AG08396 (cell line): ENCODE measurements at regions not wholly inside any gene's neighbourhood (a gene's known extent, or its start where the extent isn't known, plus 50 kb on each side); places are given as distances from the start of the nearest gene placed in this dataset.
"Not testable (repeated sequence)": the region's sequence is repeated elsewhere in the genome, so short reads cannot be mapped to it uniquely, and the experiment has no call there.

Source experiments
- DNase-seq: peaks from one replicate; pipeline ENCODE4 v3.0.0; 2012; ENCODE audit warnings: low spot score, mixed read lengths

- no peak for DNase-seq
These were observed 79.6 kb upstream of the LAPTM4A start for GRCh38 chr2:20130821-20131645.

GRCh38 chr2:20130160-20130560 lies 78.7 kb upstream of the LAPTM4A start:
- no peak for DNase-seq

DNA sequence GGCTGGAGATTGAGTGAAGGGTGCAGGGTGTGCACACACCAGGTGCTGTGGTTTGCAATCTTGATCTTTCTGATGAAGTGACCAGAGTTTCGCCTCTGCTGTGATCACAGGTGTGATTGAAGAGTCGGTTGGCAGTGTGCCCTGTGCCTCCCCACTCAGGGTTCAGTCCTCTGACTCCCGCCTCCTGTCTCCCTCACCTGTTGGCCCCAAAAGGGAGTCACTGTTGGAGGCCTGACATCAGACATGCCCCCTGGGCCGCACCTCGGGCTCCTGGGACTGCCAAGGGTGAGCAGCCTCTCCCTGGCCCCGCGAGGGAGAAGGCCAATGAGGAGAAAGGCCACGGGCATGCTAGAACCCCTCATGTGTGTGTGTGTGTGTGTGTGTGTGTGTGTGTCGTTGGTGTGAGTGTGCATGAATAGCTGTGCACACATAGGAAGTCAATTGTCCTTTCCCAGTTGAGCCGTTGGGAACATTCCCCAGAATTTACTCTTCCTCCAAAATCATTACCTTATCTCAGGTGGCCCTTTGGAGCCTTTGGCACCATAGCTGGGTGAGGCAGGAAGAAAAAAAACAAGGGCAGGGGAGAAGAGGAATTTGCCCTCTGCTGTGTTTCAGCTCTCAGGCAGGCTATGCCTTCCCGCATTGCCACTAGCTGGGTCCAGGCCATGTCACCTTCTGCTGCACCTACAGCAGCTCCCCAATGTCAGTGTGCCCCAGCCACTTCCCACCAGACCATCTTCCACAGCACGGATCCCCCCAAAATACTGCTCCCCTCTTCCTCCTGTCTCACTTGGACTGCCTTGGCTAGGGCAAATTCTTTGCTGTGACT lies 78.1 kb upstream of the LAPTM4A start:
- DNase-seq = no peak

DNA sequence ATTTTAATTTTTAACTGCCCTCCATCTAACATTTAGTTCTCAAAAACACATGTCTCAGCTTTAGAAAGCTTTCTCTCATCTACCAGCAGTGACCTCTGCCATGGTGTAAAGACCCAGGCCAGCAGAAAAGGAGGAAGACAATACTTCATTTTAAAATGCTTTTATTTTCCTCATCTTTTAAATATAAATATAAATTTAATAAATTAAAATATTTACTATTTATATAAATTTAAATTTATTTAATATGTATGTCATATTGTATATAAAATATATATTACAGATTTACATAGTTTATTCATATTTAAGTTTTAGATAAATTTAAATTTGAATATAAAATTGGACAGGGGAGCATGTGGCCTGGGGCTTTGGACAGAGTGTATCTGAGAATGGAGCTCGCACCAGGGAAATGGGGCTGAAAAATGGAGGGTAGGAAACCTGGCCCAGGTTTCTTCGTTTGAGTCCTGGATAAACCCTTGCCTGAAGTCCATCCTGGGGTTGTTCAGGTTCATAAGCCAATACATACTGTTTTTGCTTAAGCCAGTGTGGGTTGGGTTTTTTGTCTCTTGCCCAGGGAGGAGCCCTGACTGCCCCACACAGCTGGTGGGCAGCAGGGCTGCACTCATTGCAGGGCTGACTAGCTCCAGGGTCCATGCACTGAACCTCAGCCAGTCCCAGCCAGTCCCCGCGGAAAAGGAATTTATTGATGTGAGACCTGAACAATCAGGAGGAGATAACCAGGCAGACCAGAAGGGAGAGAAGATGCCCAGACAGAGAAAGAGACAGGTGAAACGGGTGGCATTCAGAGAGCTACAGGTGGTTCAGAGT lies 77.3 kb upstream of the LAPTM4A start:
- DNase-seq = no peak

DNA sequence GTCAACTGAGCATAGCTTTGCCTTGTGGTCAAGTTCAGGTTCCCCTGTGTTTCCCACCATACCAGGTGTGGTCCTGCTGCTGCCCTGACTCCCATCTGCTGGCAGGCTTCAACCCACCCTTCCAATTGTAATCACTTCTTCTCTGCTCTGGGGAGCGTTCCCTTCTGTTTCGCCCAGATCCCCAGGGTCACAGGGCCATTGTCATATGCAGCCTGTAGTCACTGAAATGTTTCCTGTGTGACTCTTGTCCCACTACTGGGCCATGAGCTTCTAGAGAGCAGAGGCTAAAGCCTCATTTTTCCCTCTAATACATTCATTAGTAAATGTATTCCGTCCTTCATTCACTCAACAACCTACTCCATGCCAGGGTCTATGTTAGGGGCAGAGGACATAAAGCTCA lies 75.0 kb upstream of the LAPTM4A start:
- DNase-seq = no peak

GRCh38 chr2:20126040-20126439 lies 74.6 kb upstream of the LAPTM4A start:
- DNase-seq = no peak

DNA sequence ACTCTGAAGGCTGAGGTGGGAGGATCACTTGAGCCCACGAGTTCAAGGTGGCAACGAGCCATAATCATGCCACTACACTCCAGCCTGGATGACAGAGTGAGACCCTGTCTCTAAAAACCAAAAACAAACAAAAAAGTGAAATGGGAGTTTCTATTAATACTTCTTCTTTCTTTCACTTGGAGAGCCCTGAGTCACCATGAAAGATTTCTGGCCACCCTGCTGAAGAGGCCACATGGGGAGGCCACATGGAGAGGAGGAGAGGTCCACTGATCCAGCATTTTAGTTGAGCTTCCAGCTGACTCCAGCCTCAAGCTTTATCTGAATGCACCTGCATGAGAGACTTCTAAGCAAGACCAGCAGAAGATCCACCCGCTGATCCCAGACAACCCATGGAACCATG lies 74.2 kb upstream of the LAPTM4A start:
- DNase-seq = no peak

DNA sequence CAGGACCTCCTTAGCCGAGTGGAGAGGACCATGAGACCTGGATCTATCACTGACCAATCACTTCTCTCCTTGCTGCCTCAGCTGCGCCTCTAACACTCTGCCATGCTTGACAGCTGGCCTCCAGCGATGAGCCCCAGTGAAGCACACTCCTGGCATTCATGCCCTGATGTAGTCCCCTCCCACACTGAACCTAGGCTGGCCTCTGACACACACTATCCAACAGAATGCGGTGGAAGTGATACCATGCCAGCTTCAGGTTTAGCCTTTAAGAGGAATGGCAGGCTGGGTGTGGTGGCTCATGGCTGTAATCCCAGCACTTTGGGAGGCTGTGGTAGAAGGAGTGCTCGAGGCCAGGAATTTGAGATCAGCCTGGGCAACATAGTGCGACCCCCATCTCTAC lies 73.7 kb upstream of the LAPTM4A start:
- DNase-seq = no peak

DNA sequence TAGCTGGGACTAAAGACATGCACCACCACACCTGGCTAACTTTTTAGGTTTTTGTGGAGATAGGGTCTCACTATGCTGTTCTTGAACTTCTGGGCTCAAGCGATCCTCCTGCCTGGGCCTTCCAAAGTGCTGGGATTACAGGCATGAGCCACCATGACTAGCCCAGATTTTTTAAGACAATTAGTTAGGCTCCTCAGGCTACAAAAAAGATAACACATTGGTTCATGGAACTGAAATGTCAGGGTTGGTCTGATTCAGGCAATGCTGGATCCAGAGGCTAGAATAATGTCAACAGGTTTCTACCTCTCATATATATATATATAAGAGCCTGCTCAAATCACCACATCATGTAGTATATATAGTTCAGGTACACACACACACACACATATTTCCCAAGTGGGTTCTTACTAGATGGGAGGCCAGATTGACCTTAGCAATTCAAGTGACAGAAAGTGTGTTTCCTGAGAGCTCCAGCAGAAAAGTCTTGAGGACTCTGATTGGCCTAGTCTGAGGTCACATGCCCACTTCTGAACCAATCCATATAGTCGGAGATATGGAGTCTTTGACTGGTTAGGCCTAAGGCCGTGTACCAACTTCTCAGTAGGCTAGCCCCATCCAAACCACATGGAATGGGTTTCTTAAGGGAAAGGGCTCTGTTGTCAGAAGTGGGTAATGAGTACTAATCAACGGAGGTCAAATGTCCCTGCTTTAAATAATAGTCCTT lies 72.6 kb upstream of the LAPTM4A start:
- DNase-seq = no peak

GRCh38 chr2:20122864-20123263 lies 71.4 kb upstream of the LAPTM4A start:
- DNase-seq = no peak

- DNase-seq = no peak
These were observed 69.4 kb upstream of the LAPTM4A start for GRCh38 chr2:20120569-20121416.

- no peak for DNase-seq
These were observed 66.6 kb upstream of the LAPTM4A start for GRCh38 chr2:20118051-20118450.

DNA sequence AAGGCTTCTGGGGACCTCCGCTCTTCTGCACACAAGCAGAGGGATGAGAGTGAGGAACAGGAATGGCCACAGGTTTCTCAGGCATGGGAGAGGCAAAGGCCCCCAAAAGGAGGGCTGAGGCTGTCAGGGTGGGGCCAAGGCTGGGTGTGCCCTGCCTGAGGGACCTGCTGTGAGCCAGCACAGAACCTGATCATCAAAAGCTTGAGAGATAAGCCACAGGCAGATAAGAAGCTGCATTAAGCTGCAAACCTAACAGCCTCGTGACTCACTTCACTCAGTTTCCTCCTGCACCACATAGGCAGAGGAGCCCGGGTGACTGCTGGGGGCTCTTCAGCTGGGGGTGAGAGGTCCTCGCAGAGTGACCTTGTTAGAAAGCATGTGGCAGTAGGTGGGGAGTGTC lies 64.5 kb upstream of the LAPTM4A start:
- no peak for DNase-seq

GRCh38 chr2:20115374-20115773 lies 63.9 kb upstream of the LAPTM4A start:
- DNase-seq = no peak

GRCh38 chr2:20113986-20114938 lies 62.8 kb upstream of the LAPTM4A start:
- DNase-seq = no peak

DNA sequence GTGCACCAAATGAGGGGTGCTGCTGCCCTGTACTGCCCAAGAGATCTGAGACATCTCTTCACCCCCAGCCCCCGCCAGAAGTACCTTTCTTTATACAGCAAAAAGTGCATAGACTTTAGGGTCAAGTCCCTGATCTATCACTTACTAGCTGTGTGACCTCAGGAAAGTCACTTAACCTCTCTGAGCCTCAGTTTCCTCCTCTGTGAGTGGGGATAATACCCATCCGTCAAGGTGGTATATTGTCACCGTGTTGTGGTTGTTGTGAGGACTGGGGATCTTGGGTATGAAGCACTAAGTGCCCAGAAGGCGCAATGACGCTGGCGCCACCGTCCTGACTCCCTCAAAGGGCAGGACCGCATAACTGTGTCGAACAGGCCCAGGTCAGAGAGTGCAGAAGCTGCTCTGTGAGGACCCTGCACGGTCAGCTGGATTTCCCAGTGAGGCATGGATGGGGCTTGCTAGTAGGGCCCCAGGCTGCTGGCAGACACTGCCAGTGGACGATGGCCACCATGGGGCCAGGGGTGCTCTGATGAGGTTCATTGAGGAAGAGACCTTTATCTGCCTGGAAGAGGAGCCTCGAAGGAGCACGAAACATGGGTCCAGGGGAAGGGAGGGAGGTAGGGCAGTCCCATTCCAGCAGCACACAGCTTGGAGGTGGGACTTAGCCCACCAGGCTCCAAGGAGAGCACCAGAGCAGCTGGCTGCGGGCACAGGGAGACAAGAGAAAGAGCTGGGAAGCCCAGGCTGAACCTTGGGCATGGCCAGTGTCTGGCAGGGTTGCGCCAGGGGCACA lies 61.8 kb upstream of the LAPTM4A start:
- no peak for DNase-seq

DNA sequence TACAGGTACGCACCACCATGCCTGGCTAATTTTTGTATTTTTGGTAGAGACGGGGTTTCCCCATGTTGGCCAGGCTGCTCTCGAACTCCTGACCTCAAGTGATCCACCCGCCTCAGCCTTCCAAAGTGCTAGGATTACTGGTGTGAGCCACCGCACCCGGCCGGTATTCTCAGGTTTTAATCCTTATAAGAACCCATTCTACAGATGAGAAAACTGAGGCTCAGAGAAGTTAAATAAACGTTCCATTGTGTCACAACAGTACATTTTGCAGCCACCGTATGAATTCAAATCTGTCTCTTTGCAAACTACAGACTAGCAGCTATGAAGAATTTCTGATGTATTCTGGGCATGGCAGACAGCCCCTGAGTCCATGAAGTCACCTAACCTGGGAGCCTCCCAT lies 60.9 kb upstream of the LAPTM4A start:
- not testable (repeated sequence) for DNase-seq

- no peak for DNase-seq
These were observed 60.1 kb upstream of the LAPTM4A start for GRCh38 chr2:20111311-20112131.
